AG09309 (cell line): ENCODE measurements at regions not wholly inside any gene's neighbourhood (a gene's known extent, or its start where the extent isn't known, plus 50 kb on each side); places are given as distances from the start of the nearest gene placed in this dataset.

Experiments used
- DNase-seq: peaks from one replicate; pipeline ENCODE4 v3.0.0-alpha.2; 2010; ENCODE audit warnings: low read depth
- H3K4me3 ChIP-seq: 2 replicates; pipeline ENCODE4 v1.5.1; 2011; ENCODE audit warnings: mild to moderate bottlenecking, low read depth, low read length, moderate library complexity; ENCODE audit not compliant: control insufficient read depth
- TF ChIP-seq, protein P1 (sequence below): IDR thresholded peaks from 2 replicates; pipeline ENCODE4 v1.5.1; 2011; ENCODE audit warnings: mild to moderate bottlenecking, low read depth, low read length, inconsistent platforms; ENCODE audit not compliant: insufficient read depth, control insufficient read depth; ENCODE audit errors: missing control alignments

DNA sequence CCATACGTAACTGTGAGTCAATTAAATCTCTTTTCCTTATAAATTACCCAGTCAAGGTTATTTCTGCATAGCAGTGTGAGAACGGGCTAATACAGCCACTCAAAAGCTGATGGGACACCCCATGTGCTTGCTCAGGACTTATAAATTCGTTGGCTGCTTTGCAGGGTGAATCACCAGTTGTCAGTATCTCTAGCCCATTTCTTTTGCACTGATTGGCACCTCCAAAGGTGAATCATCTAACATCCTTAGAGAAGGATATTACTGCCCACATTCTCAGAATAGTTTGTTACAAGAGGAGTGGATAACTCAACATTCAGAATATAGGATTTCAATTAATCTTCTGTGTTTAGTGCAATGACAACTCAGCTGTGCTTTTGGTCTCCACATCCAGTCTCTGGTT lies 601.5 kb downstream of the KCNH5 start:
- TF ChIP-seq, protein P1, sequence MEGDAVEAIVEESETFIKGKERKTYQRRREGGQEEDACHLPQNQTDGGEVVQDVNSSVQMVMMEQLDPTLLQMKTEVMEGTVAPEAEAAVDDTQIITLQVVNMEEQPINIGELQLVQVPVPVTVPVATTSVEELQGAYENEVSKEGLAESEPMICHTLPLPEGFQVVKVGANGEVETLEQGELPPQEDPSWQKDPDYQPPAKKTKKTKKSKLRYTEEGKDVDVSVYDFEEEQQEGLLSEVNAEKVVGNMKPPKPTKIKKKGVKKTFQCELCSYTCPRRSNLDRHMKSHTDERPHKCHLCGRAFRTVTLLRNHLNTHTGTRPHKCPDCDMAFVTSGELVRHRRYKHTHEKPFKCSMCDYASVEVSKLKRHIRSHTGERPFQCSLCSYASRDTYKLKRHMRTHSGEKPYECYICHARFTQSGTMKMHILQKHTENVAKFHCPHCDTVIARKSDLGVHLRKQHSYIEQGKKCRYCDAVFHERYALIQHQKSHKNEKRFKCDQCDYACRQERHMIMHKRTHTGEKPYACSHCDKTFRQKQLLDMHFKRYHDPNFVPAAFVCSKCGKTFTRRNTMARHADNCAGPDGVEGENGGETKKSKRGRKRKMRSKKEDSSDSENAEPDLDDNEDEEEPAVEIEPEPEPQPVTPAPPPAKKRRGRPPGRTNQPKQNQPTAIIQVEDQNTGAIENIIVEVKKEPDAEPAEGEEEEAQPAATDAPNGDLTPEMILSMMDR, result no peak
- no peak overlapping the region for H3K4me3 ChIP-seq
- no peak for DNase-seq

DNA sequence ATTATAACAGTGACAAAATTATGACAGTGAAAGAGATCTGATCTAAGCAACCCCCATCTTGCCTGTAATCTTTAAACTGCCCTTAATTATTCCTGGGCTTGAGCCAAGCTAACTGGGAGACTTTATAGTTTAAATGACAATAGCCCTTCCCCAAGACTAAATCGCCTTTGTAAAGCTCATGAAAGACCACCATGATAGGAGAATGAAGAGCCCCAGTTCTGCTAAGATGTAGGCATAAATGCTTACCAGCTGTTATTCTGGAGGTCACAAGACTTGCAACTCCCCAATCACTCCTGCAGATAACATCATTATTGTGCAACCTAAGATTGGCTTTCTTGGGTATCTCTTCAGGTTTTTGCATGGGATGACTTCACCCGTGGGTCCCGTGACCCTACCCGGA lies 599.7 kb downstream of the KCNH5 start:
- TF ChIP-seq, protein P1, result no peak
- DNase-seq, result no peak
- no peak overlapping the region for H3K4me3 ChIP-seq

DNA sequence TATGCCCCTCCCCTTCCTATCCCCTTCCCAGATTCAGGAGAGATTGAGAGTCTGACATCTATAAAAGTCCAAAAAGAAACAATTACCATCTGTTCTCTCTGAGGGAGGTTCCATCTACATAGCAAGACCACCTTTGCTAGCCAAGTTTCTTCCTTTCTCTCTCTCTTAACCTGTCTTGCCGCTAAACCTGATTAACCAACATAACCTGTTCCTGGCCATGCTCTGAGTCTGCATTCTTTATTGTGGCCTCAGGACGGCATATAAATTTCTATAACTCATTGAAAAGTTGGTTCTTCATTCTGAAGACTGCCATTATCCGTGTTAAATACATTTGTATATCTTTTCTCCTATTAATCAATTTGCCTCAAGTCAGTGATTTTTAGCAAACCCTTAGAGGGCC lies 594.0 kb downstream of the KCNH5 start:
- no peak for DNase-seq
- H3K4me3 ChIP-seq, result no peak overlapping the region
- TF ChIP-seq, protein P1, result no peak

DNA sequence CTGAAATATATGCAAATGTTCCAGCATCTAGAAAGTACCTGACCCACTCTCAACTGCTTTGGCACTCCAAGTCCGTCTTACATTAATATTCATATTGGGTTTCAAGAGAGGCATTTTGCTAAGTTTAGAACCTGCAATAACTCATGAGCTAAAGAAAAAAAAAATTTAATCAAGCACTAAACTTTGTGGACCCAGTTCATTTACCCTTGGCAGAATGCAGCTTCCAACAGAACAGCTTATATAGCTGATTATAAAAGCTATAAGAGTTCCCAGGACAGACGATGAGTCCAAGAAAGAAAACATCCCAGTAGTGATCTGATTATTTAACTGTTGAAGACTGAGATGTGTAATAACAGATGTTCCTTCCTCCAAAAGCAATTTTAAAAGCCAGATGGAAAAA lies 592.0 kb downstream of the KCNH5 start:
- TF ChIP-seq, protein P1, result no peak
- DNase-seq, result no peak
- H3K4me3 ChIP-seq, result no peak overlapping the region

DNA sequence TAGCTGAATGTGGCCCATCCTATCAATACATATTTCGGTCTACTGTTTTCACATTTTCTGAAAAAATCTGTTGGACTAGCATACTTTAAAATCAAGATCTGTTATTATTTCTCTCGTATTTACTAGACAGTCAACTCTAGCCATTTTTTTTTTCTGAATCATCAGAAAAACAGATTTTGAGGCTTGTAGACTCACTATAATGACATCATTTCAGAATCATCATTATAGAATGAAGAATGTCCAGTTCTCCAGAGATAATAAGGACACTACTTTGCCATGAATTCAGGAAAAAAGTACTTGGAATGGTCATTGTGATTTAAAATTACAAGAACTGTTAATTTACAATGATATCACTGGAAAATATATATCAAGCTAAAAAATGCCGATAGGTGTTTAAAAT lies 589.8 kb downstream of the KCNH5 start:
- no peak for DNase-seq
- H3K4me3 ChIP-seq, result no peak overlapping the region
- TF ChIP-seq, protein P1, result no peak

DNA sequence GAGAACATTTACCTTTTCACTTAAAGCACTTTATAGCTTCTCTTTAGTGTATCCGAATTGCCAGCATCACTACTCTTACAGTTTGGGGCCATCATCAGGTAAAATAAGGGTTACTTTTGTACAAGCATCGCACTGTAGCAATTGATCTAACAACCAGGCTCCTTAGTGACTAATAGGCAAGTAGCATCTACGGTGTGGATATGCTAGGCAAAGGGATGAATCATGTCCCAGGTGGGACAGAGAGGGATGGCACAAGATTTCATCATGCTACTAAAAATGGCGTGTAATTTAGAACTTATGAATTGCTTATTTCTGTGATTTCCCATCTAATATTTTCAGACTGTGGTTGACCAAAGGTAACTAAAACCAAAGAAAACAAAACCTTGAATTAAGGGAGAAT lies 582.3 kb downstream of the KCNH5 start:
- TF ChIP-seq, protein P1, result no peak
- no peak for DNase-seq
- no peak overlapping the region for H3K4me3 ChIP-seq

DNA sequence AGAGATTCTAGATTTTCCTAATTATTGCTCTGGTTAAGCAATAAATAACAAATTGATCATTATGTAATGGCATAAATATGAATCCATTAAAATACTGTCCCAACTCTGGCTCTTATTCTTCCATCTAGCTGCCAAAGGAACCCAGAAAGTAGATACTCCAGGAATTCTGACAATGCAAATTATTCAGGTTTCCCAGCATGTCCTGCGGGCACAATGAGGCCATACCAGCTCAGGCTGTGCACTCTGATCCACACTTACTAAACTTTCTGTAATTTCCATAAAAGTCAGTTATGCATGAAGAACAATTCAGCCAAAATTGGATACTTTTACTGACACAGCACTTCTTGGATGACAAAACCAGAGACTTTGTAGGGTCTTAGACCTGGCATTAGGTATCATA lies 576.3 kb downstream of the KCNH5 start:
- TF ChIP-seq, protein P1, result no peak
- no peak overlapping the region for H3K4me3 ChIP-seq
- no peak for DNase-seq
